Stimulated activated CD8-positive, alpha-beta memory T cell treated with anti-CD3 and anti-CD28 coated beads, Interleukin-15, amount 100 ng/mL, for 4 hours (primary cell): ENCODE measurements at regions not wholly inside any gene's neighbourhood (a gene's known extent, or its start where the extent isn't known, plus 50 kb on each side); places are given as distances from the start of the nearest gene placed in this dataset.
A peak's percentile ranks its signal among the peaks of the same experiment; 100 is the strongest.

Experiments used
- DNase-seq, 2 donors: peaks; one replicate each; pipeline ENCODE4 v3.0.0-alpha.2; 2020; ENCODE audit warnings: low read depth in 2 of 2

GRCh38 chr9:129489838-129490582, 130.9 kb downstream of the C9orf50 start:
- DNase-seq = peak; percentile 42 to 58

GRCh38 chr9:129487658-129488483, 133.0 kb downstream of the C9orf50 start:
- DNase-seq = peak in 1 of 2 donors; percentile 45

- DNase-seq = no peak
Observed at GRCh38 chr9:129486756-129487657, 133.9 kb downstream of the C9orf50 start.

- DNase-seq = no peak
Observed at GRCh38 chr9:129485145-129485774, 135.6 kb downstream of the C9orf50 start.

GRCh38 chr9:129484352-129485000, 136.4 kb downstream of the C9orf50 start:
- no peak for DNase-seq

GRCh38 chr9:129483415-129484351, 137.2 kb downstream of the C9orf50 start:
- no peak for DNase-seq

- no peak for DNase-seq
Observed at GRCh38 chr9:129482521-129483414, 138.1 kb downstream of the C9orf50 start.

GRCh38 chr9:129481810-129482511, 138.9 kb downstream of the C9orf50 start:
- no peak for DNase-seq

- DNase-seq = no peak
Observed at GRCh38 chr9:129481424-129481809, 139.5 kb downstream of the C9orf50 start.

- no peak for DNase-seq
Observed at GRCh38 chr9:129480745-129481144, 140.2 kb downstream of the C9orf50 start.

- DNase-seq = no peak
Observed at GRCh38 chr9:129480227-129480626, 140.7 kb downstream of the C9orf50 start.

- DNase-seq = no peak
Observed at GRCh38 chr9:129479631-129480011, 141.3 kb downstream of the C9orf50 start.

- DNase-seq = no peak
Observed at GRCh38 chr9:129478961-129479630, 141.8 kb downstream of the C9orf50 start.

- no peak for DNase-seq
Observed at GRCh38 chr9:129478461-129478860, 142.4 kb downstream of the C9orf50 start.

- DNase-seq = no peak
Observed at GRCh38 chr9:129476821-129477611, 143.9 kb downstream of the C9orf50 start.

GRCh38 chr9:129474740-129475404, 146.0 kb downstream of the C9orf50 start:
- DNase-seq = no peak
